HG03565 (cell line): ENCODE measurements at regions not wholly inside any gene's neighbourhood (a gene's known extent, or its start where the extent isn't known, plus 50 kb on each side); places are given as distances from the start of the nearest gene placed in this dataset.
"Not testable (repeated sequence)": the region's sequence is repeated elsewhere in the genome, so short reads cannot be mapped to it uniquely, and the experiment has no call there.

ENCODE experiments used
- ATAC-seq: cut with Tn5 transposase; IDR thresholded peaks from one replicate; pipeline ENCODE4 v1.9.1; 2021; ENCODE audit warnings: mild to moderate bottlenecking, moderate library complexity; ENCODE audit not compliant: unreplicated experiment

DNA sequence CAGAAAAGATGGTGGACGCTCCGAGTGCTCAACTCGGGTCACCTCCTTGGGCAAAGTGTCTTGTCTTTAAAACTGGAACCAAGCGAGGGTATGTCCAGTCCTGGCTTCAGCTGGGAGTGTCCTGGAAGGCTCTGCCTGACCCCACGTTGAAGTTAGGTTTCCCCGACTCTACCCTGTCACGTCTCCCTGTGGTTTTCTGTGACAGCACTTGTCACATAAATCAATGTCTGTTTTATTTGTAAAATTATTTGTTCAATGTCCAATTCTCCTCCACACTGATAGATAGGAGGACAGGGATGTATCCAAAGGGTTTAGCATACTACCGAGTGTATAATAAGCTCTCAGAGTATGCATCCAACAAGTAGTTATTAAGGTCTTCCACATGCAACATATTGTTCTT lies 197.7 kb upstream of the IRF2BP2 start:
- not testable (repeated sequence) for ATAC-seq

DNA sequence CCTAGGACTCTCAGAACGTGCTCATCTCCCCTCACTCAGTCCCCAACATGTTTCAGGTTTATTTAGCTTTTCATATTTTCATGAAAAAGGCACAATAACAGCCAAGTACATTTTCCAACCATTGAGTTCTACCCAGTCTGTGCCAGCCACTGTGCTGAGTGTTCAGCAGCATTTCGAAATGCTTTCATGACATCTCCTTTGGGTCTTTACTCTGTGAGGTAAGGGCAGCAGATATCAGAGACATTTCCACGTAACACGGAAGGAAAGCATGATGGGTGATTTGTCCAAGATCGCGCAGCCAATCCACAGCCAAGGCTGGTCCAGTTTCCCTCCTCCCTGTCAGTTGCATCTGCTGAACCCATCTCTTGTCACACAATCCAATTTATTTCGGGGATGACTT lies 192.6 kb upstream of the IRF2BP2 start:
- not testable (repeated sequence) for ATAC-seq

- ATAC-seq, result not testable (repeated sequence)
Measured at GRCh38 chr1:234801636-234802035, 191.7 kb upstream of the IRF2BP2 start.

DNA sequence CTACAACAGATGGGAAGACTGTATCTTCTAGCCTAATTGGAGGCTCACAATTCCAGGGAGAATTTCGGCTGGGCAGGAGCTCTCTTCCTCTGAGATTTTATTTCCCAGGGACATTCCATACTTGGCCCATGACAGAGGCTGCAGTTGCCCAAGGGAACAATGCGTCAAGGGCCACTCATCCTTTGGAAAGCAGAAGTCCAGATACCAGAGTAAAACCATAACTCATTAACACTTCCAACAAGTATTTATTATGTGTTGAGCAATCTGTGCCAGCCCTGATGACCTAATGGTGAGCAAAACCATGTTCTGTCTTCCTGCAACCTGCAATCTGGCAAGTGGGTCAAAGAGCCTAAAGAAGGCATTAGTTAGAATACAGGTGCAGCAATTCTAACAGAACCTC lies 191.2 kb upstream of the IRF2BP2 start:
- not testable (repeated sequence) for ATAC-seq

DNA sequence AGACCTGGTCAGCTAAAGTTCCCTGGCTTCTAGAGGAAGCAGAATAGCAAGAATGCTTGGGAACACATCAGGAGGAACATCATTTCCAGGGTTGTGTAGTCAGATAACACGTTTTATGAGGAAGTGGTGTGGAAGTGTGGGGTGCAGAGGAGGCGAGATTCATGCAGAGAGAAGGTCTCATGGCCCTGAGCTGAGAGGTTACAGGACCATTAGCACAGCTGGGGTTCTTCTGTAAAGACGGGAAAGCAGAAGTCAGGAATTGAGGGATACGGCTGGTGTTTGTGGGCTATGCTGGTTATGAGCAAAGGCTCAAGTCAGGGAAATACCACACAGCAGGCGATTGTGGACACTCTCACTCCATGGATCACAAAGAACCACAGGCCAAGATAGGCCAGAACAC lies 190.6 kb upstream of the IRF2BP2 start:
- not testable (repeated sequence) for ATAC-seq

DNA sequence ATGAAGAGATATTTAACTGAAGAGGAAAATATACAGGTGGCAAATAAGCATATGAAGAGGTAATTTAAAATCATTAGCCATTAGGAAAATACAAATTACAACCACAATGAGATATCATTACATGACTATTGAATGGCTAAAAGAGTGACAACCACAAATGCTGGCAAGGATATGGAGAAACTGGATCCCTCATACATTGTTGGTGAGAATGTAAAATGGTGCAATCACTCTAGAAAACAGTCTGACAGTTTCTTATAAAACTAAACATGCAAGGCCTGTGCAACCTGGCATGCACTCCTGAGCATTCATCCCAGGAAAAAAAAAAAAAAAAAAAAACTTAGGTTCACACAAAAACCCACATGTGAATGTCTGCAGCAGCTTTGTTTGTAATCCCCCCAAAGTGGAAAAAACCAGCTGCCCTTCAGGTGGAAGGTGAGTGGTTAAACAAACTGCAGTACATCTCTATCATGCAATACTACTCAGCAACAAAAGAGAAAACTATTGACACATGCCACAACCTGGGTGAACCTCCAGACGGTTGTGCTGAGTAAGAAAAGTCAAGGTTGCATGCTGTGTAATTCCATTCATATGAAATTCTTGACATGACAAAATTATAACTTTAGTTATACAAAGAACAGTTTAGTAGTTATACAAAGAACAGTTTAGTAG lies 189.2 kb upstream of the IRF2BP2 start:
- not testable (repeated sequence) for ATAC-seq

DNA sequence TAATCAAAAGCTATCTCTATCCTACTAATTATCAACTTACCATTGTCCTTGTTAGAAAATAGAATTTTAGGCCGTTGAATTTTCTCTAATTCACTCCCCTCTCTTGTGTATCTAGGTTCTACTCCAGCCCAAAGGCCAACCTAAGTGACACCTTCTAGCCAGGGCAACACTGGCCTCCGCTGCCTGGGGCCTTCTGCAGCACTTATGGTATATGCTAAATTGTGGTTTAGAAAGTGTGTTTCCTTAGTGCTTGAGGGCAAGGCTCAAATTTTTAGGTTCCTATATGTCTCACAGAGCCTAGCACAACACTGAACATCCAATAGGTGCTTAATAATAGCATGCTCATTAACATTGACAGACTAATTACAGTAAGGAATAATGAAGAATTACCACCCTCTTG lies 187.2 kb upstream of the IRF2BP2 start:
- ATAC-seq, result not testable (repeated sequence)

DNA sequence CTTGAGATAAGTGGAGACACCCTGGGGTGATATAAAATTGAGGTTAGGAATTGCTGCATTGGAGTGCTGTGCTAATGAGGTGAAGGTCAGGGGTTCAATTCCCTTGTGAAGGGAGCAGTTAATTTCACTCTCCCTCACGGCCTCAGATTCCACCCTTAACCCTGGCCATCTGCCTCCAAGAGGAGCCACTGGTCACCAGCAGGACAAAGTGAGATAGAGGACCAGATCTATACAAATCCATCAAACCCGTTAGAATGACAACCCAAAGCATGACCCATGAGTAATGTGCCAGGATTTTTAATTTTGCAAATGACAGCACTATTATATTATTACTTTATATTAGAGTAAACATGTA lies 186.4 kb upstream of the IRF2BP2 start:
- not testable (repeated sequence) for ATAC-seq

DNA sequence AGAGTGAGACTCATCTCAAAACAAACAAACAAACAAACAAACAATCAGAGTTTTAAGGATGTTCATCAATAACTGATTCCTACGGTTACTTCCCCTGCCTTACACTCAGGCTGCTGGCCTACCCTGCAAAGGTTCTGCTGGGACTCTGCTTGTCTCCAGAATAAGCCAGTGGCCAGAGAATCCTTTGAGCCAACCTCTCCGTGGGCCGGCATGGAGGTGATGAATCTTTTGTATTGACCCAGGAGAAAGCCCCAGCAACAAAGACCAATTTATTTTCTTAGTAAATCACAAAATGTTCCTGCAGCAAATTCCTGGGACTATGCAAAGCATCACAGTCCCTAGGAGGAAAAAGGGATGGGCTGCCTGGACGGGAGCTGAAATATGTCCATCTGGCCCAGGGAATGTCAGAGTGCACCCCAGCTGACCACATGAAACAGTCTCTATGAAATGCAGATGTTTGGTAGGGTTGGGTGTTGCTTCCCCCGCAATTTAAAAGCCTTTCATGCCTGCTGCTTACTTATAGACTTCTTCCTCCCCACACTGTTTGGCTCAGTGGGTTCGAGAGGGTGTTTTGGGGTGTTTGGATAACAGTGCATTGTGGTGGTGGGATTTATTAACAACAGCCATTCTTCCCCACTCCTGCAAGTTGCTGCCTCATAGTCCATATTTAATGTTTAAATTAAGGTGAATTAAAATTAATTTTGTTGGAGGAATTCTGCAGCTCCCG lies 185.9 kb upstream of the IRF2BP2 start:
- ATAC-seq, result not testable (repeated sequence)

GRCh38 chr1:234795007-234795406 lies 185.0 kb upstream of the IRF2BP2 start:
- ATAC-seq, result not testable (repeated sequence)

DNA sequence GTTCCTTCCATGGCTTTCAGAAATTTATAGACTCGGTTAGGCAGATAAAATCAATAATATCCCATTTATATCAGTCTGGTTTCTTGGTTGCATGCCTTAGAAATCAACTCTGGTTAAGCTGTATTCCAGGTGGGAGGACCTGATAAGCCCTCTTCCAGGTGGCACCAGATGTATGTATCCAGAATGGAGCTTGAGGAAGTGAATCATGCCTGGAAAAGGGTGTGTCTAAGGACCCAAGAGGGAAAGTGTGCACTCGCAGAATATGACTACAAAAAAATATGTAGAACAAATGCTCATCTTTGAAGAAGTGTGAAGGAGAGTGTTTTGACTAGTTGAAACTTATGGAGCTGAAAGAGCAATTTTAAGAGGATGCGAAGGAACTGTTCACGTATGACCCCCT lies 184.5 kb upstream of the IRF2BP2 start:
- not testable (repeated sequence) for ATAC-seq

DNA sequence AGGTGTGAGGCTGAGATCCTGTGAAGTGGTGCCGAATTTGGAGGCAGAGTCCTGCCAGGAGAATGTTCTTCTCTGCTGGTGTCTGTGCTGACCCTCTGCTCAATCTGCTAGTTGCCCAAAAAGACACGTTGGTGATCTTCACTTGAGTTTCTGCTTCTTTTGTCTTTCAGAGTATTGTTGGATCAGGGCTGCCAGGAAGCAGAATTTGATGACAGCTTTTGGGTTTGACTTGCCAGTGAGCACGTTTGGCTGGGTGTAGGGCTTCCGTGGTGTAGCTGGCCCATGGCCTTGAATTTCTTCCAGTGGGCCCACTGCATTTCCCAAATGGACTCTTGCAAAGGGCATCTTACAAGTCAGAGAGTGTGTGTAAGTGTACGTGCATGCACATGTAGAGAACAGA lies 183.9 kb upstream of the IRF2BP2 start:
- ATAC-seq, result not testable (repeated sequence)

DNA sequence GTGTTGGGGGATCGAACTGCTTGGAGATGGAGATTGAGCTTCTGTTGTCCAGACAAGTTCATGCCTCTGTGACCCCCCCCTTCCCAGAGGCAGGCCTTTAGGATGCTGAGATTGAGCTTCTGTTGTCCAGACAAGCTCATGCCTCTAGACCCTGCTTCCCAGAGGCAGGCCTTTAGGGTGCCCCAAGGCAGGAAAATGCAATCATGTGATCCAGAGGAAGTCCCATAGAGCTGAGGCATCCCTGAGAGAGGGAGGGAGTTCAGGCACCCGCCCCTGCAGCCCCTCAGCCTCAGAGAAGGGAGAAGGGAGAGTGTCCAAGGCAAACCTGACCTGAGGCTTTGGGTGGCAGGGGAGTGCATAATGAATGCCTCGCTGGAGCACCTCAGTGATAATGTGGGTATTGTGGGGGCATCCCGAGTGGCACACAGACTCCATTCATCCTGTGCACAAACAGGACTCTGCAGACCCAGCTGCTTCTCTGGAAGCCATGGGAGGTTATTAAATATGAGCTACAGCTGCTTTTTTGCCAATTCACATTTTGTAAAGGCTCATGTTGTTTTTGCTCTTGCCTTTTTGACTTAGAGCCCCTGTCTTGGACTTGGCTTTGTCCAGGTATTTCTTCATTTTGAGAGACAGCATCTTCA lies 182.4 kb upstream of the IRF2BP2 start:
- not testable (repeated sequence) for ATAC-seq

DNA sequence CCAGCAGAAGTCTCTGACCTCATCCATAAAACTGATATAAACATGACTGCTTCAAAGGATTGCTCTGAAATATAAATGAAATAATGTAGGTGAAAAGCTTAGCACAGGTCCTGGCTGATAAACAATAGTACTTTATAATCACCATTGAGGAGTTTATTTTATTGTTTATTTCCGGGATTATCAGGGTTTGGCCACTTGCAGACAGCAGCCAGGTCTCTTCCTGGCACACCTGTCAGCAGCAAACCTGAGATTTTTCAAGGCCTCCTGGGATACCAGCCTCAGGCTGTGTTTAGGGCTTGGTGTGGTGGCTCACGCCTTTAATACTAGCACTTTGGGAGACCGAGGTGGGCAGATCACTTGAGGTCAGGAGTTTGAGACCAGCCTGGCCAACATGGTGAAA lies 181.6 kb upstream of the IRF2BP2 start:
- not testable (repeated sequence) for ATAC-seq

DNA sequence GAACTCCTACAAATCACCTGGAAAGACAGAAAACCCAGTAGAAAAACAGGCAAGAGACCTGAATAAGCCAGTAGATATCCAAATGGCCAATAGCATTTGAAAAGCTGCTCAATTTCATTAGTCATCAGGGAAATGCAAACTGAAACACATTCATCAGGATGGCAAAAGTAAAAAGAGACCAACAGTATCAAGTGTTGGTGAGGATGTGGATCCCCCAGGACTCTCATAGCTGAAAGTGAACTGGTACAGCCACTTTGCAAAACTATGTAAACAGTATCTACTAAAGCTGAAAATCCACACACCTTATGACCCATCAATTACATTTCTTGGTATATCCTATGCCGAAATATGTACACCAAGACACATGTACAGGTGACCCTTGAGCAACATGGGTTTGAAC lies 180.4 kb upstream of the IRF2BP2 start:
- not testable (repeated sequence) for ATAC-seq

DNA sequence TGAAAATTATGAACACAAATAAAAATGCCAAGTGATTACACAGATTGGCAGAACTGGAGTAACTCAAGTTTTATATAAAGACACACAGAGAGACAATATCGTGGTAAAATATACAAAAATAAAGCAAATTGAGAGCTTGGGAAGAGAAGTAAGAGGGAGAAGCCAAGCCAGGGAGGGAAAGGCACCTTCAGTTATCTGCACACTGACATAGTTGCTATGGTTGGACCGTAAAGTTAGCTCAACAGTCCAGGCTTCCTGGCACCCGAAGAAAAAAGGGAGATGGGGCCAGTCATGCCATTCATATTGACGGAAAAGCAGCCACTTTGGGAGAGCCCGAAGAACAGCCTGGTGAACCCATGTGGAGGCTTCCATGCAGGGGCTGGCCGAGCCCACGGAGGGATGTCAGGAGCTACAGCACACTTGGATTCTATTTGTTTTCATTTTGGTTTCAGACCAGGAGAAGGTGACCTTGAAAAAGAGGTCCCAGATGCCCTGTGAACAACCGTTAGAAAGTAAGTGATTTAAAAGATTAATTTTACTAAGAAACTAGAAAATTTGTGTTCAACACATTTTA lies 177.1 kb upstream of the IRF2BP2 start:
- ATAC-seq, result not testable (repeated sequence)

DNA sequence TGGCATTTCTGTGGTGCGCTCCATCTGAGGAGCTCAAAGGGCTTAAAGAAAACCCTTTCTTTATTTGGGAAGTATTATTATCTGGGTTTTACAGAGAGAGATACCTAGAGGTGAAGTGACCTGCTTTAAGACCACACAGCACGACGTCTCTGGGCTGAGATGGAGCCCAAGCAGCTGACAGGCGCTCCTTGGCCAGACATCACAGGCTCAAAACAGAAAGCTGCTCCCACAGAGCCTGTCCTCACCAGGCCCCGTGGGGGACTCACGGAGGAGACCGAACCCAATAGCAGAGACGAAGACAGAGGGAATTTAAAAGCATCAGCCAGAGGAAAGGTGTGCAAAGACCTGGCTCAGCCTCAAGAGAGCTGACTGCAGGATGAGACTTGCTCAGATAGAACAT lies 175.9 kb upstream of the IRF2BP2 start:
- not testable (repeated sequence) for ATAC-seq

DNA sequence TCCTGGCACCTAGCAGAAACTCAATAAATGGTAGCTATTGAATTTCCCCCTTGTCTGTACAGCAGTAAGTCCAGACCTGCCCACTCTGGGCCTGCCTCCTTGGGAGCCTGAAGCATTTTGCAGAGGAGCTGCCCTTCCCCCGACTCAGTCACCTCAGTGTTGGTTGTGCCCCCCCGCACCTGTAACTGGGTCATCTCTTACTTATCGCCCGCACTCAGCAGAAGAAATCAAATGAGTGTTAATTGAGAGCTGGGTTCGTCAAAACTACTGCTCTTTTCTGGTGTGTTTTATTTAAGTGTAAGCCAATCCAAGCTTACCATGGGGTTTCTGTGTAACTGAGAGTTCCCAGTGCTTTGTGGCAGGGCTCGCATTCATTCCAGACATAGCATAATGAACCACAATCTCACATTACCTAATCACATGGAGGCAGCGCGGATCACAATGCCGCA lies 175.5 kb upstream of the IRF2BP2 start:
- not testable (repeated sequence) for ATAC-seq

- not testable (repeated sequence) for ATAC-seq
Measured at GRCh38 chr1:234784108-234784507, 174.1 kb upstream of the IRF2BP2 start.

- no peak for ATAC-seq
Measured at GRCh38 chr1:234782791-234783190, 172.8 kb upstream of the IRF2BP2 start.

- ATAC-seq, result no peak
Measured at GRCh38 chr1:234782105-234782751, 172.2 kb upstream of the IRF2BP2 start.
